Ovary (tissue), 7 donors: ENCODE measurements at regions not wholly inside any gene's neighbourhood (a gene's known extent, or its start where the extent isn't known, plus 50 kb on each side); places are given as distances from the start of the nearest gene placed in this dataset.

Source experiments
- DNase-seq, 5 donors: peaks; one replicate each; pipeline ENCODE4 v3.0.0-alpha.2; 2019 to 2020
- H3K27ac ChIP-seq, 2 donors: fragments of 200-600 bp; one replicate each; pipeline versions ENCODE4 v1.5.1 to v1.8.0; 2019 to 2022
- H3K27me3 ChIP-seq: fragments of 200-600 bp; one replicate; pipeline ENCODE4 v1.8.0; 2022
- H3K36me3 ChIP-seq: fragments of 200-600 bp; sonication (generic); one replicate; pipeline ENCODE4 v1.5.1; 2019
- H3K4me1 ChIP-seq: one replicate; pipeline ENCODE4 v1.8.1; 2013; ENCODE audit warnings: mild to moderate bottlenecking, moderate library complexity; ENCODE audit not compliant: insufficient read depth
- H3K4me3 ChIP-seq: fragments of 200-600 bp; sonication (generic); one replicate; pipeline ENCODE4 v1.5.1; 2017
- H3K9me3 ChIP-seq, 2 donors: fragments of 200-600 bp in 1 of 2; sonication (generic) in 1 of 2; one replicate each; pipeline versions ENCODE4 v1.5.1 to v1.8.1; 2013 to 2019; ENCODE audit warnings: mild to moderate bottlenecking in 1 of 2, moderate library complexity in 1 of 2
- EP300 ChIP-seq: sonication (generic); formaldehyde crosslinking; IDR thresholded peaks from one replicate; pipeline ENCODE4 v1.6.1; 2017; ENCODE audit warnings: antibody characterized with exemption
- POLR2A ChIP-seq: fragments of 450-650 bp; IDR thresholded peaks from one replicate; pipeline ENCODE4 v1.6.1; 2017; ENCODE audit warnings: antibody characterized with exemption, mild to moderate bottlenecking, moderate library complexity
- WGBS, 3 donors: extraction: QIAGEN DNeasy Blood & Tissue Kit in 1 of 3; methylation state at CpG; one replicate each; pipeline versions ENCODE4 v1.1.5 to v1.1.7; 2013 to 2017; 5-methylcytosine and 5-hydroxymethylcytosine counted together
- intact Hi-C, 4 donors: fragments of 100-400 bp; cut with DNase I; formaldehyde crosslinking; loops; one replicate each; pipeline versions ENCODE4 v1.11.0 to v1.15.1; 2022 to 2023
- TF ChIP-seq, protein P1 (sequence below), 3 donors: fragments of 450-650 bp in 2 of 3; fragments of 200-600 bp in 1 of 3; IDR thresholded peaks; one replicate each; pipeline versions ENCODE4 v1.5.1 to v1.8.0; 2016 to 2022; ENCODE audit warnings: antibody characterized with exemption in 3 of 3, mild to moderate bottlenecking in 1 of 3
- donor health status: DM: no; HTN: no; CAD: no; lungs with moderate emphysema.
- donor health status: DM: no; HTN: no; CAD: no.
- donor health status: Bipolar disorder and iron deficiency.
- donor health status: DM: no; HTN: no; CAD: no.
- donor health status: DM: yes; HTN: yes; CAD: no.

DNA sequence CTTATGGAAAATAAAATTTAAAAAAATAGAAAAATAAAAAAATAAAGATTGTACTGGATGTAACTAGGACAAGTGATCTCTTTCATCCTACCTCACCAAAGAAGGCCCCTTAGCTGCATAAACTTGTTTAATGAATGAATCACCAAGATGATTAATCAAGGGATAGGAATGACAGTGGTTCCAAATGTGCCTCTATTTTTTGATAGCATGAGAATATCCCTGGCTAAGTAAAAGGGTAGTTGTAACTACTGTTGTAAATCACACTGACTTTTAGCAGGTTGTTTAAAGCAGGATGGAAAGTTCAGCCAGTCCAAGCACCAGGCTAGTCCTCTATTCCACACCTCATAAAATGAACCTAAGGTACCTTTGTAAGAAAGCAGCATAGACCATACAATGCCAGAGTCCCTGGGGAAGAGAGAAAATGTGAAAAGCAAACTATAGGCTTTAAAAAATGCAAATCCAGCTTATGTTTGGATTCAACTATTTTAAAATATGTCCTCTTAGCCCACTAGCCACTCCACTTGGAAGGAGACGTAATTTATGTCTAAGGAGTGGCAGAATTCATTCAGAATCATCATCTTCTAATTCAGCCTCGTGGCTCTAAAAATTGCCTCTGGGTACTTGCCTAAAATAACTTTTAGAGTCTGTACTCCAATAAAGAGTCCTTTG, 126.8 kb downstream of the SKIDA1 start:
- no peaks in the 10 kb centered on the region for H3K9me3 ChIP-seq
- no peak overlapping the region for H3K4me3 ChIP-seq
- WGBS, 3 donors: 25 to 27% (median 25%) methylated on average over 2 of the region's 2 CpGs
- H3K27ac ChIP-seq: no peak overlapping the region
- no peaks in the 10 kb centered on the region for H3K27me3 ChIP-seq
- H3K4me1 ChIP-seq: no peaks in the 10 kb centered on the region
- no peak for DNase-seq
- TF ChIP-seq, protein P1, sequence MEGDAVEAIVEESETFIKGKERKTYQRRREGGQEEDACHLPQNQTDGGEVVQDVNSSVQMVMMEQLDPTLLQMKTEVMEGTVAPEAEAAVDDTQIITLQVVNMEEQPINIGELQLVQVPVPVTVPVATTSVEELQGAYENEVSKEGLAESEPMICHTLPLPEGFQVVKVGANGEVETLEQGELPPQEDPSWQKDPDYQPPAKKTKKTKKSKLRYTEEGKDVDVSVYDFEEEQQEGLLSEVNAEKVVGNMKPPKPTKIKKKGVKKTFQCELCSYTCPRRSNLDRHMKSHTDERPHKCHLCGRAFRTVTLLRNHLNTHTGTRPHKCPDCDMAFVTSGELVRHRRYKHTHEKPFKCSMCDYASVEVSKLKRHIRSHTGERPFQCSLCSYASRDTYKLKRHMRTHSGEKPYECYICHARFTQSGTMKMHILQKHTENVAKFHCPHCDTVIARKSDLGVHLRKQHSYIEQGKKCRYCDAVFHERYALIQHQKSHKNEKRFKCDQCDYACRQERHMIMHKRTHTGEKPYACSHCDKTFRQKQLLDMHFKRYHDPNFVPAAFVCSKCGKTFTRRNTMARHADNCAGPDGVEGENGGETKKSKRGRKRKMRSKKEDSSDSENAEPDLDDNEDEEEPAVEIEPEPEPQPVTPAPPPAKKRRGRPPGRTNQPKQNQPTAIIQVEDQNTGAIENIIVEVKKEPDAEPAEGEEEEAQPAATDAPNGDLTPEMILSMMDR (IDR thresholded peaks at IDR 0.05): no peak
- no peak for TF ChIP-seq POLR2A
- TF ChIP-seq EP300: no peak
- intact Hi-C loops: no loop called here
- no peaks in the 10 kb centered on the region for H3K36me3 ChIP-seq

DNA sequence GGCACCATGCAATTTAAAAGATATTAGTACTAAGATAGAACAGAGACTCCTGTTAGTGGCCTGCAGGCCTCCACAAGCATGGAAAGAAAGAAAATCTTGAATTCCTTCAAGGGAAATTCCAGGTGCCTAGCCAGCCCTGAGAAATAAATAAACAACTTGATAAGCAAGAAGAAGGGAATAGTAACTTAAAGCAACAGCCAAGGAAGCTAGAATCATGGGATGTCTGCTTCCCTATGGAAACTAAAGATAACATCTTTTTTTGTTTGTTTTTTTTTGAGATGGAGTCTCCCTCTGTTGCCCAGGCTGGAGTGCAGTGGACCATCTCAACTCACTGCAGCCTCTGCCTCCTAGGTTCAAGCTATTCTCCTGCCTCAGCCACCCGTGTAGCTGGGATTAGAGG, 128.6 kb downstream of the SKIDA1 start:
- Histone ChIP-seq H3K27ac (no peak overlapping the region), H3K4me3 (no peak overlapping the region), H3K36me3 (no peaks in the 10 kb centered on the region), H3K27me3 (no peaks in the 10 kb centered on the region), H3K9me3 (no peaks in the 10 kb centered on the region), H3K4me1 (no peaks in the 10 kb centered on the region)
- DNase-seq: no peak
- 59 to 85% (median 75%) methylated on average over 1 of the region's 1 CpG for whole genome bisulfite sequencing, 3 donors
- TF ChIP-seq POLR2A (no peak), EP300 (no peak)
- TF ChIP-seq, protein P1 (IDR thresholded peaks at IDR 0.05): no peak
- intact Hi-C loops: no loop called here

DNA sequence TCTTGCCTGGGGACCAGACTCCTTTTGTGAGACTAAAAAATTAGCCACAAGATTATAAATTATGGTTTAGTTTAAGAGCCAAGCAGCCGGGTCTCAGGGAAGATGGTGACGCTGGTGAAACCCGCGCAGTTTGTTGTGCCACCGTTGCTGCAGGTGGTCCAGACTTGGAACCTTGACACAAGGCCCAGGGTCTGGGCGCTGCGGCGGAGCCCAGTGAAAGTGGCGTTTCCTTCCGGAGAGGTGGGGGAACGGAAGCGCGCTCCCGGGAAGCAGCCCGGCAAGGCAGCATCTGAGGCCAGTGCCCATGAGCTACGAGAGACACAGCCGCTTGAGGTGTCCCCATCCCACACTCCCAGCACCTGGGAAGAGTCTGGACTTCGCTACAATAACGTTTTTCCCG, 131.6 kb downstream of the SKIDA1 start:
- intact Hi-C loops: no loop called here
- TF ChIP-seq EP300 (no peak), POLR2A (no peak)
- TF ChIP-seq, protein P1 (IDR thresholded peaks at IDR 0.05): no peak
- no peak for DNase-seq
- WGBS, 3 donors: 93% methylated on average over 20 of the region's 20 CpGs
- no peaks in the 10 kb centered on the region for H3K9me3 ChIP-seq
- no peak overlapping the region for H3K4me3 ChIP-seq
- H3K4me1 ChIP-seq: no peaks in the 10 kb centered on the region
- no peaks in the 10 kb centered on the region for H3K27me3 ChIP-seq
- H3K27ac ChIP-seq: no peak overlapping the region
- H3K36me3 ChIP-seq: no peaks in the 10 kb centered on the region

DNA sequence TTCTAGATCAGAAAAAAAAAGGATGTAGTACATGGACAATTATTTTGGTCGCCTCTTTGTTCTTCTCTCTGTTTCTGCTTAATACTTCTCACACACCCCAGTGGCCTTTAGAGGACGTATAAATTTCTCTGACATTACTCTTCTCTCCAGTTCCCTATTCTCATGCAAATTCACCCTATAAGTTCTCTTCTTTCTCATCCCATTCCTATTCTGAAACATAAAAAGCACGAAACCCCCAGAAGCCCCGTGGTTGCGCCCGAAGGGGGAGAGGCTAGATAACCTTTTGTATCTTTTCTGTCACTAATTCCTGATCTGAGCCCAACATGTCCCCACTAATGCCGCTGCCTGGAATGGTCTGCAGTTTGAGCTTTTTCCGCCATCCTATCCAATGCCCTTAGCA, 136.9 kb downstream of the SKIDA1 start:
- Histone ChIP-seq H3K27me3 (no peaks in the 10 kb centered on the region), H3K36me3 (no peaks in the 10 kb centered on the region), H3K4me3 (no peak overlapping the region), H3K27ac (no peak overlapping the region), H3K4me1 (no peaks in the 10 kb centered on the region), H3K9me3 (no peaks in the 10 kb centered on the region)
- 88 to 89% (median 89%) methylated on average over 8 of the region's 8 CpGs for WGBS, 3 donors
- TF ChIP-seq, protein P1 (IDR thresholded peaks at IDR 0.05): no peak
- no peak for TF ChIP-seq EP300
- no peak for TF ChIP-seq POLR2A
- intact Hi-C loops: loop anchor here in 1 of 4 donors (10.0 kb wide), 1 partner anchor 94 kb away; no protein-coding TSS in a partner anchor
- DNase-seq: no peak
